H1 (cell line): ENCODE measurements at regions not wholly inside any gene's neighbourhood (a gene's known extent, or its start where the extent isn't known, plus 50 kb on each side); places are given as distances from the start of the nearest gene placed in this dataset.

ENCODE experiments used
- CTCF ChIA-PET: fragments of 300-600 bp; sonication (Branson Sonifier 250); formaldehyde crosslinking; loops from one replicate; lab custom pipeline; 2021; ENCODE audit not compliant: partially characterized antibody; lab: Charles Lee
- POLR2A ChIA-PET: fragments of 300-600 bp; sonication (Branson Sonifier 250); formaldehyde crosslinking; loops from one replicate; lab custom pipeline; 2021; ENCODE audit warnings: inconsistent platforms; ENCODE audit not compliant: partially characterized antibody; lab: Charles Lee
- DNase-seq, 2 experiments: peaks; one replicate each; pipeline versions ENCODE4 v3.0.0 to v3.0.0-alpha.2; 2010 to 2022; ENCODE audit warnings: low spot score in 2 of 2, low read depth in 1 of 2, mixed read lengths in 1 of 2
- FAIRE-seq: peaks from 2 replicates; lab custom pipeline; 2011; peaks lifted over from hg19 to GRCh38; lab: Jason Lieb, UNC
- H2AFZ ChIP-seq: 2 replicates; pipeline ENCODE4 v1.8.1; 2012; ENCODE audit warnings: low read length, inconsistent platforms
- H2AK5ac ChIP-seq: 2 replicates; pipeline ENCODE4 v1.6.1; 2013; ENCODE audit warnings: low read depth, low read length
- H2BK120ac ChIP-seq: replicated peaks from 2 replicates; pipeline ENCODE3; 2013; ENCODE audit warnings: low read depth, low read length, inconsistent platforms
- H2BK12ac ChIP-seq: 2 replicates; pipeline ENCODE4 v1.6.1; 2013; ENCODE audit warnings: low read depth, low read length
- H2BK15ac ChIP-seq: 2 replicates; pipeline ENCODE4 v1.6.1; 2013; ENCODE audit warnings: low read length
- H2BK20ac ChIP-seq: 2 replicates; pipeline ENCODE4 v1.6.1; 2013; ENCODE audit warnings: low read length
- H2BK5ac ChIP-seq: 2 replicates; pipeline ENCODE4 v1.6.1; 2013; ENCODE audit warnings: low read depth, low read length
- H3K14ac ChIP-seq: 2 replicates; pipeline ENCODE4 v1.6.1; 2013; ENCODE audit warnings: inconsistent platforms; ENCODE audit not compliant: insufficient read length
- H3K18ac ChIP-seq: 2 replicates; pipeline ENCODE4 v1.6.1; 2013; ENCODE audit warnings: low read length; ENCODE audit errors: extremely low read depth
- H3K23ac ChIP-seq: 2 replicates; pipeline ENCODE4 v1.6.1; 2013; ENCODE audit warnings: inconsistent platforms; ENCODE audit not compliant: insufficient read length
- H3K23me2 ChIP-seq: 2 replicates; pipeline ENCODE4 v1.6.1; 2013; ENCODE audit warnings: low read depth, low read length
- H3K27ac ChIP-seq: 2 replicates; pipeline ENCODE4 v1.6.1; 2011; ENCODE audit warnings: low read depth, low read length, inconsistent platforms
- H3K27me3 ChIP-seq, 4 experiments: replicated peaks in 1 of 4; 1 replicate in 1 of 4; 2 replicates in 3 of 4; pipeline versions ENCODE4 v1.6.1 to v1.8.1; 2011 to 2013; ENCODE audit warnings: low read length in 3 of 4, mild to moderate bottlenecking in 3 of 4, inconsistent platforms in 2 of 4, mixed read lengths in 2 of 4, moderate library complexity in 1 of 4; ENCODE audit not compliant: control insufficient read depth in 3 of 4, insufficient read depth in 3 of 4; ENCODE audit errors: extremely low read depth in 1 of 4
- H3K36me3 ChIP-seq, 4 experiments: 2 replicates each; pipeline versions ENCODE4 v1.6.1 to v1.8.1; 2011 to 2013; ENCODE audit warnings: mild to moderate bottlenecking in 4 of 4, low read length in 3 of 4, moderate library complexity in 2 of 4, control low read depth in 1 of 4, inconsistent platforms in 1 of 4; ENCODE audit not compliant: insufficient read depth in 4 of 4, control insufficient read depth in 2 of 4
- H3K4ac ChIP-seq: replicated peaks from 2 replicates; pipeline ENCODE3; 2013; ENCODE audit warnings: low read length, low read depth, mixed read lengths, inconsistent platforms; ENCODE audit not compliant: insufficient read length
- H3K4me1 ChIP-seq, 4 experiments: replicated peaks in 1 of 4; 1 replicate in 1 of 4; 2 replicates in 3 of 4; pipeline versions ENCODE4 v1.6.1 to v1.8.1; 2011 to 2013; ENCODE audit warnings: low read length in 3 of 4, inconsistent platforms in 2 of 4, mixed read lengths in 1 of 4; ENCODE audit not compliant: insufficient read depth in 4 of 4, control insufficient read depth in 3 of 4
- H3K4me2 ChIP-seq, 2 experiments: 2 replicates each; pipeline versions ENCODE4 v1.6.1 to v1.8.1; 2011 to 2013; ENCODE audit warnings: low read depth in 2 of 2, low read length in 2 of 2, control low read depth in 1 of 2, inconsistent platforms in 1 of 2, mild to moderate bottlenecking in 1 of 2; ENCODE audit not compliant: insufficient read depth in 1 of 2
- H3K4me3 ChIP-seq, 4 experiments: fragments of 200-600, 300-600 bp in 1 of 4; sonication (generic), shearing (Covaris generic), sonication (Bioruptor Twin) in 1 of 4; 2 replicates each; pipeline versions ENCODE4 v1.5.1 to v1.8.1; 2011 to 2016; ENCODE audit warnings: low read length in 4 of 4, low read depth in 3 of 4, control low read depth in 2 of 4, inconsistent platforms in 2 of 4, mild to moderate bottlenecking in 2 of 4, mixed read lengths in 1 of 4, moderate library complexity in 1 of 4; ENCODE audit not compliant: insufficient read depth in 2 of 4; ENCODE audit errors: extremely low read depth in 1 of 4
- H3K56ac ChIP-seq: replicated peaks from 2 replicates; pipeline ENCODE3; 2013; ENCODE audit warnings: low read depth, mild to moderate bottlenecking, mixed read lengths, low read length, inconsistent platforms; ENCODE audit not compliant: insufficient read length
- H3K79me1 ChIP-seq: 2 replicates; pipeline ENCODE4 v1.6.1; 2013; ENCODE audit warnings: low read depth, low read length, control low read depth
- H3K79me2 ChIP-seq, 2 experiments: 2 replicates each; pipeline versions ENCODE4 v1.6.1 to v1.8.1; 2012 to 2013; ENCODE audit warnings: low read length in 2 of 2, mild to moderate bottlenecking in 2 of 2, inconsistent platforms in 1 of 2; ENCODE audit not compliant: insufficient read depth in 2 of 2, control insufficient read depth in 1 of 2
- H3K9ac ChIP-seq, 4 experiments: replicated peaks in 1 of 4; 1 replicate in 1 of 4; 2 replicates in 3 of 4; pipeline versions ENCODE4 v1.6.1 to v1.8.1; 2011 to 2013; ENCODE audit warnings: low read depth in 3 of 4, low read length in 3 of 4, control low read depth in 2 of 4, mild to moderate bottlenecking in 2 of 4, moderate library complexity in 2 of 4, inconsistent platforms in 1 of 4; ENCODE audit errors: extremely low read depth in 1 of 4
- H3K9me3 ChIP-seq, 2 experiments: 2 replicates each; pipeline versions ENCODE4 v1.6.1 to v1.8.1; 2012 to 2013; ENCODE audit warnings: mild to moderate bottlenecking in 2 of 2, moderate library complexity in 2 of 2, control low read depth in 1 of 2, inconsistent platforms in 1 of 2, low read depth in 1 of 2, low read length in 1 of 2, mixed read lengths in 1 of 2; ENCODE audit not compliant: insufficient read depth in 2 of 2
- H4K20me1 ChIP-seq, 2 experiments: replicated peaks in 1 of 2; 2 replicates each; pipeline versions ENCODE3 to v1.8.1; 2011 to 2013; ENCODE audit warnings: inconsistent platforms in 2 of 2, low read length in 2 of 2, mild to moderate bottlenecking in 1 of 2; ENCODE audit not compliant: insufficient read depth in 2 of 2, control insufficient read depth in 1 of 2
- H4K5ac ChIP-seq: 2 replicates; pipeline ENCODE4 v1.6.1; 2013; ENCODE audit warnings: low read length, low read depth, mixed read lengths, inconsistent platforms; ENCODE audit not compliant: insufficient read length
- H4K8ac ChIP-seq: 2 replicates; pipeline ENCODE4 v1.8.0; 2013; ENCODE audit warnings: mild to moderate bottlenecking, moderate library complexity, low read length, inconsistent platforms; ENCODE audit not compliant: insufficient read depth; ENCODE audit errors: extremely low read depth
- H4K91ac ChIP-seq: replicated peaks from 2 replicates; pipeline ENCODE3; 2013; ENCODE audit warnings: low read length, mixed read lengths, inconsistent platforms; ENCODE audit not compliant: insufficient read length
- CBX5 ChIP-seq: fragments of 300-800, 300-1000 bp; sonication (generic); IDR thresholded peaks from 2 replicates; pipeline ENCODE4 v1.7.1; 2016; ENCODE audit warnings: antibody characterized with exemption, low read length, low read depth
- CBX8 ChIP-seq: fragments of 300-800, 300-1000 bp; sonication (generic); IDR thresholded peaks from 2 replicates; pipeline ENCODE4 v1.7.1; 2016; ENCODE audit warnings: low read depth, low read length, borderline replicate concordance
- CREB1 ChIP-seq: IDR thresholded peaks from 2 replicates; pipeline ENCODE4 v1.6.1; 2012; ENCODE audit warnings: inconsistent platforms
- EGR1 ChIP-seq: IDR thresholded peaks from 2 replicates; pipeline ENCODE4 v1.6.1; 2011; ENCODE audit warnings: low read depth, low read length, borderline replicate concordance
- JUN ChIP-seq: IDR thresholded peaks from 2 replicates; pipeline ENCODE4 v1.6.1; 2011; ENCODE audit warnings: low read depth, mild to moderate bottlenecking, improper control_type of control experiment, low read length
- JUND ChIP-seq: IDR thresholded peaks from 2 replicates; pipeline ENCODE4 v1.6.1; 2011; ENCODE audit warnings: mild to moderate bottlenecking, improper control_type of control experiment, low read length
- PHF8 ChIP-seq: fragments of 200-600 bp; sonication (generic); conservative IDR thresholded peaks from 2 replicates; pipeline ENCODE4 v1.7.1; 2012; ENCODE audit warnings: low read depth, mild to moderate bottlenecking, inconsistent platforms, low read length, moderate library complexity
- POU5F1 ChIP-seq: IDR thresholded peaks from 2 replicates; pipeline ENCODE4 v1.6.1; 2011; ENCODE audit warnings: low read depth, mild to moderate bottlenecking, low read length, moderate library complexity
- RNF2 ChIP-seq: fragments of 200-900, 300-1000 bp; sonication (generic); IDR thresholded peaks from 2 replicates; pipeline ENCODE4 v1.7.1; 2016; ENCODE audit warnings: borderline replicate concordance, low read depth, mild to moderate bottlenecking, antibody characterized with exemption, low read length; ENCODE audit not compliant: poor library complexity, severe bottlenecking; ENCODE audit errors: missing control alignments
- TEAD4 ChIP-seq: IDR thresholded peaks from 2 replicates; pipeline ENCODE4 v1.6.1; 2012; ENCODE audit warnings: low read depth, low read length, inconsistent platforms, mixed read lengths
- USF2 ChIP-seq: IDR thresholded peaks from 2 replicates; pipeline ENCODE4 v1.6.1; 2011; ENCODE audit warnings: low read length, improper control_type of control experiment
- TF ChIP-seq, protein P1 (sequence below), 3 experiments: IDR thresholded peaks; 1 replicate in 2 of 3; 2 replicates in 1 of 3; pipeline versions ENCODE4 v1.5.1 to v1.6.1; 2011; ENCODE audit warnings: low read length in 3 of 3, mild to moderate bottlenecking in 3 of 3, inconsistent platforms in 2 of 3, low read depth in 1 of 3, moderate library complexity in 1 of 3; ENCODE audit not compliant: insufficient read depth in 1 of 3; ENCODE audit errors: control extremely low read depth in 1 of 3

- Histone ChIP-seq H3K79me1 (no peaks in the 10 kb centered on the region), H3K36me3 (no peaks in the 10 kb centered on the region), H4K91ac (no peak overlapping the region), H2BK120ac (no peak overlapping the region), H3K23ac (no peak overlapping the region), H2BK20ac (no peak overlapping the region), H3K4me1 (no peaks in the 10 kb centered on the region), H3K56ac (no peak overlapping the region), H3K9me3 (no peaks in the 10 kb centered on the region), H3K79me2 (no peaks in the 10 kb centered on the region), H3K4me2 (no peak overlapping the region), H4K20me1 (no peaks in the 10 kb centered on the region), H4K5ac (no peak overlapping the region), H3K27me3 (no peaks in the 10 kb centered on the region), H3K27ac (no peak overlapping the region), H2AFZ (no peak overlapping the region), H3K9ac (no peak overlapping the region), H2BK15ac (no peak overlapping the region), H3K4ac (no peak overlapping the region), H3K18ac (no peak overlapping the region), H2BK5ac (no peak overlapping the region), H3K14ac (no peak overlapping the region), H3K23me2 (no peaks in the 10 kb centered on the region), H2AK5ac (no peak overlapping the region), H4K8ac (no peak overlapping the region), H3K4me3 (no peak overlapping the region), H2BK12ac (no peak overlapping the region)
- FAIRE-seq (no peak), DNase-seq (no peak)
- ChIA-PET CTCF (interaction anchor here (0.7 to 1.3 kb wide), 2 partner anchors 12 to 476 kb away, joined by 4 to 5 read pairs; no protein-coding TSS in a partner anchor), POLR2A (no interaction called here)
- no peak for TF ChIP-seq CBX5
- TF ChIP-seq, protein P1, sequence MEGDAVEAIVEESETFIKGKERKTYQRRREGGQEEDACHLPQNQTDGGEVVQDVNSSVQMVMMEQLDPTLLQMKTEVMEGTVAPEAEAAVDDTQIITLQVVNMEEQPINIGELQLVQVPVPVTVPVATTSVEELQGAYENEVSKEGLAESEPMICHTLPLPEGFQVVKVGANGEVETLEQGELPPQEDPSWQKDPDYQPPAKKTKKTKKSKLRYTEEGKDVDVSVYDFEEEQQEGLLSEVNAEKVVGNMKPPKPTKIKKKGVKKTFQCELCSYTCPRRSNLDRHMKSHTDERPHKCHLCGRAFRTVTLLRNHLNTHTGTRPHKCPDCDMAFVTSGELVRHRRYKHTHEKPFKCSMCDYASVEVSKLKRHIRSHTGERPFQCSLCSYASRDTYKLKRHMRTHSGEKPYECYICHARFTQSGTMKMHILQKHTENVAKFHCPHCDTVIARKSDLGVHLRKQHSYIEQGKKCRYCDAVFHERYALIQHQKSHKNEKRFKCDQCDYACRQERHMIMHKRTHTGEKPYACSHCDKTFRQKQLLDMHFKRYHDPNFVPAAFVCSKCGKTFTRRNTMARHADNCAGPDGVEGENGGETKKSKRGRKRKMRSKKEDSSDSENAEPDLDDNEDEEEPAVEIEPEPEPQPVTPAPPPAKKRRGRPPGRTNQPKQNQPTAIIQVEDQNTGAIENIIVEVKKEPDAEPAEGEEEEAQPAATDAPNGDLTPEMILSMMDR (IDR thresholded peaks at IDR 0.05; ENCODE audit: control extremely low read depth in 1 of 3, insufficient read depth in 1 of 3, low read depth in 1 of 3, low read length in 3 of 3): no peak
- no peak for TF ChIP-seq USF2
- no peak for TF ChIP-seq POU5F1
- TF ChIP-seq RNF2: no peak
- no peak for TF ChIP-seq JUND
- no peak for TF ChIP-seq TEAD4
- no peak for TF ChIP-seq CREB1
- no peak for TF ChIP-seq JUN
- TF ChIP-seq CBX8: no peak
- no peak for TF ChIP-seq PHF8
- TF ChIP-seq EGR1: no peak
Observed at GRCh38 chr2:189274361-189274760, 94.8 kb upstream of the COL5A2 start.
